ENCODE measurements at regions not wholly inside any gene's neighbourhood (a gene's known extent, or its start where the extent isn't known, plus 50 kb on each side); places are given as distances from the start of the nearest gene placed in this dataset.

GRCh38 chr17:34517406-34517805, 62.0 kb upstream of the TMEM132E start:
- no peak for DNase-seq
- Histone ChIP-seq H3K4me1 (no peaks in the 10 kb centered on the region), H3K27me3 (no peaks in the 10 kb centered on the region), H3K9me3 (no peaks in the 10 kb centered on the region), H3K27ac (no peak overlapping the region), H3K4me3 (no peak overlapping the region), H3K36me3 (no peaks in the 10 kb centered on the region)
- TF ChIP-seq CTCF (IDR thresholded peaks at IDR 0.05) (no peak), POLR2A (IDR thresholded peaks at IDR 0.05) (no peak)
- intact Hi-C loops (cut with DNase I; ENCODE audit: low total_unique reads): no loop called here

GRCh38 chr17:34511931-34512330, 67.5 kb upstream of the TMEM132E start:
- no peaks in the 10 kb centered on the region for H3K27me3 ChIP-seq
- H3K4me1 ChIP-seq: no peaks in the 10 kb centered on the region
- no peak overlapping the region for H3K27ac ChIP-seq
- no peaks in the 10 kb centered on the region for H3K9me3 ChIP-seq
- TF ChIP-seq CTCF (IDR thresholded peaks at IDR 0.05) (no peak), POLR2A (IDR thresholded peaks at IDR 0.05) (no peak)
- no peaks in the 10 kb centered on the region for H3K36me3 ChIP-seq
- no peak overlapping the region for H3K4me3 ChIP-seq
- DNase-seq: no peak
- intact Hi-C loops (cut with DNase I; ENCODE audit: low total_unique reads): no loop called here

- no peak overlapping the region for H3K27ac ChIP-seq
- H3K4me1 ChIP-seq: no peaks in the 10 kb centered on the region
- DNase-seq: no peak
- intact Hi-C loops (cut with DNase I; ENCODE audit: low total_unique reads): no loop called here
- no peaks in the 10 kb centered on the region for H3K9me3 ChIP-seq
- no peak for TF ChIP-seq POLR2A (IDR thresholded peaks at IDR 0.05)
- TF ChIP-seq CTCF (IDR thresholded peaks at IDR 0.05): no peak
- no peaks in the 10 kb centered on the region for H3K36me3 ChIP-seq
- H3K4me3 ChIP-seq: no peak overlapping the region
- H3K27me3 ChIP-seq: no peaks in the 10 kb centered on the region
Observed at GRCh38 chr17:34511265-34511664, 68.1 kb upstream of the TMEM132E start.

GRCh38 chr17:34504814-34505484, 74.4 kb upstream of the TMEM132E start:
- no peaks in the 10 kb centered on the region for H3K9me3 ChIP-seq
- DNase-seq: no peak
- no peaks in the 10 kb centered on the region for H3K36me3 ChIP-seq
- H3K27me3 ChIP-seq: no peaks in the 10 kb centered on the region
- intact Hi-C loops (cut with DNase I; ENCODE audit: low total_unique reads): no loop called here
- no peak overlapping the region for H3K4me3 ChIP-seq
- no peak for TF ChIP-seq CTCF (IDR thresholded peaks at IDR 0.05)
- no peak for TF ChIP-seq POLR2A (IDR thresholded peaks at IDR 0.05)
- no peaks in the 10 kb centered on the region for H3K4me1 ChIP-seq
- no peak overlapping the region for H3K27ac ChIP-seq

GRCh38 chr17:34503528-34504195, 75.7 kb upstream of the TMEM132E start:
- H3K27ac ChIP-seq: no peak overlapping the region
- H3K9me3 ChIP-seq: no peaks in the 10 kb centered on the region
- DNase-seq: no peak
- no peaks in the 10 kb centered on the region for H3K4me1 ChIP-seq
- intact Hi-C loops (cut with DNase I; ENCODE audit: low total_unique reads): no loop called here
- H3K27me3 ChIP-seq: no peaks in the 10 kb centered on the region
- no peaks in the 10 kb centered on the region for H3K36me3 ChIP-seq
- no peak overlapping the region for H3K4me3 ChIP-seq
- TF ChIP-seq CTCF (IDR thresholded peaks at IDR 0.05): no peak
- TF ChIP-seq POLR2A (IDR thresholded peaks at IDR 0.05): no peak

Data from uterus (tissue), 3 donors.